Mammary epithelial cell (primary cell): ENCODE measurements at regions not wholly inside any gene's neighbourhood (a gene's known extent, or its start where the extent isn't known, plus 50 kb on each side); places are given as distances from the start of the nearest gene placed in this dataset.

ENCODE experiments used
- CTCF ChIP-seq, 2 donors: IDR thresholded peaks in 1 of 2; conservative IDR thresholded peaks in 1 of 2; 2 replicates each; pipeline ENCODE4 v1.5.1; 2011 to 2012; ENCODE audit warnings: inconsistent platforms in 2 of 2, low read length in 2 of 2, mild to moderate bottlenecking in 2 of 2, control low read depth in 1 of 2, low read depth in 1 of 2; ENCODE audit not compliant: insufficient read depth in 1 of 2; ENCODE audit errors: extremely low read depth in 1 of 2
- EZH2 ChIP-seq: IDR thresholded peaks from 2 replicates; pipeline ENCODE4 v1.6.1; 2012; ENCODE audit warnings: low read length, inconsistent platforms, borderline replicate concordance

- no peak for TF ChIP-seq CTCF (conservative IDR thresholded peaks at IDR 0.05 in 1 of 2, IDR thresholded peaks at IDR 0.05 in 1 of 2; ENCODE audit: extremely low read depth in 1 of 2, insufficient read depth in 1 of 2, low read depth in 1 of 2, low read length in 2 of 2)
- no peak for TF ChIP-seq EZH2
Measured at GRCh38 chr17:13967416-13967815, 101.9 kb upstream of the COX10 start.
